GM21619 (cell line): ENCODE measurements at regions not wholly inside any gene's neighbourhood (a gene's known extent, or its start where the extent isn't known, plus 50 kb on each side); places are given as distances from the start of the nearest gene placed in this dataset.

Experiments
- ATAC-seq: cut with Tn5 transposase; IDR thresholded peaks from one replicate; pipeline ENCODE4 v1.9.1; 2021; ENCODE audit not compliant: unreplicated experiment

DNA sequence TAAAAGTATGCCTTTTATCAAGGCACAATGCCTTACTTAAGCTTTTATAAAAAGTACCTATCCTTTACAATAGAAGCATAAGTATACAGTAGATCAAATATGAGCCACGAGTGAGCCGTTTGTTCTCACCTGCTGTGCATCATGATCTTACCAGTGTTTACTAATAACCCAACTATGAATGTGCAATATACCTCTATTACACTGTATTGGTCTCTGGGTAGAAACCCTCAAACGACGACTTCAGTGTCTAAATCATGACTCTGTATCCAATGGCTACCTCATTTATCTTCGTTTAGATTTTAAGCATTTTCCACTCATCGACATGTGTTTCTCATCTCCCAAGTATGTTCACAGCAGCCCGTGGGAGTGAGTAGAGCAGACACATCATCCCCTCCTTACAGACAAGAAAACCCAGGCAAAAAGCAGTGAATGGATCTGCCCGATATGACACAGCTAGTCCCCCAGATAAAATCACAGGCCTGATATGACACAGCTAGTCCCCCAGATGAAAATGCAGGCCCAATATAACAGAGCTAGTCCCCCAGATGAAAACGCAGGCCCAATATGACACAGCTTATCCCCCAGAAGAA lies 279.8 kb downstream of the TNS1 start:
- ATAC-seq, result no peak

DNA sequence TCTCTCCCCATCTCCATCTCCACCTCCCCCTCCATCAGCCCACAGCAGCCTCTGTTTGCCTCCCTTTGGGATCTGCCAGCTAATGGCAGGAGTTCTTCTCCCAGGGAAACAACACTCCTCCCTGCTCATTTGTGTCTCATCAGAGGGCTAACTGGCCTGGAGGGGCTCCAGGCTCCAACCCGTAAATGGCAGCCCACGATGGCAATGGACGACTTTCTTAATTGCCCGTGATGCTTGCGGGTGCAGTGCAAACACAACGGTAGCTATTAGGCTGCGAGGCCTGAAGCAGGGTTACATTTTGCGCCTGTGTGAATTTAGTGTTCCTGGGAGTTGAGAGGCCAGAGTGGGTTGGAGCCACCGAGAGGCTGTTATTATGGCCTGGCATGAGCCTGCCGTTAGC lies 285.1 kb downstream of the TNS1 start:
- no peak for ATAC-seq

DNA sequence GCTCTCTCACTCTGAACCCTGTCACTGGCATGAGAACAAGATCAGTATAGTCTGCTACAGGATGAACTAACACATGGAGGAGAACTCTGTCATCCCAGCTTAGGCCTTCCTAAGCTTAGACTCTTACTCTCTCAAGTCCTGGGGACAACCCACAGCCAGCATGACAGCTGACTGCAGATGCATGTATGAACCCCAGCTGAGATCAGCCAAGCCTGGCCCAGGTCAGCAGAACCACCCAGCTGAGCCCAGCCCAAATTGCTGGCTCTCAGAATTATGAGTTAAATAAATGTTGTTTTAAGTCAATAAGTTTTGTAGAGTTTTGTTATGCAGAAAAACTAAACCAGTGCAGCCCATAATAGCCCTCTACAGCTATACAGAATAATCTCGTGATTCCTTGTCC lies 287.3 kb downstream of the TNS1 start:
- no peak for ATAC-seq

- no peak for ATAC-seq
Measured at GRCh38 chr2:217714287-217714751, 288.5 kb downstream of the TNS1 start.

- peak; percentile 62 for ATAC-seq
Measured at GRCh38 chr2:217713395-217714286, 289.2 kb downstream of the TNS1 start.

GRCh38 chr2:217712431-217712830 lies 290.4 kb downstream of the TNS1 start:
- no peak for ATAC-seq

DNA sequence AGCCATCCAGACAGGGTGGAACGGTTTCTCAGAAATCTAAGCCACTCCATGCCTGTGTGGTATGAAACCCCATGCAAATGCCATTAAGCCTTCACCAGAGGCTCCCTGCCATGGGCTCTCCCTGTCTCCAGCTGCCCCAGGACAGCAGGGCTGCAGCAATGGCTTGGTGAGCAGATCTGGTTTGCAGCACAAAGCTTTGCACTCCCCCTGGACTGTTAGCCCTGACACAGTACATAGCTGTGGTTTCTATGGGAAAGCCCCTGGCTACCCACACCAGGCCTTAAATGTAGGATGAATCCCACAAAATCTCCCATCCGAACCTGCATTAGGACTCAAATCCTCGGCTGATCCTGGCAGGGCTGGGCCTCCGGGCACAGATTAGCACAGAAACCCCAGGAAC lies 291.6 kb downstream of the TNS1 start:
- ATAC-seq, result no peak

DNA sequence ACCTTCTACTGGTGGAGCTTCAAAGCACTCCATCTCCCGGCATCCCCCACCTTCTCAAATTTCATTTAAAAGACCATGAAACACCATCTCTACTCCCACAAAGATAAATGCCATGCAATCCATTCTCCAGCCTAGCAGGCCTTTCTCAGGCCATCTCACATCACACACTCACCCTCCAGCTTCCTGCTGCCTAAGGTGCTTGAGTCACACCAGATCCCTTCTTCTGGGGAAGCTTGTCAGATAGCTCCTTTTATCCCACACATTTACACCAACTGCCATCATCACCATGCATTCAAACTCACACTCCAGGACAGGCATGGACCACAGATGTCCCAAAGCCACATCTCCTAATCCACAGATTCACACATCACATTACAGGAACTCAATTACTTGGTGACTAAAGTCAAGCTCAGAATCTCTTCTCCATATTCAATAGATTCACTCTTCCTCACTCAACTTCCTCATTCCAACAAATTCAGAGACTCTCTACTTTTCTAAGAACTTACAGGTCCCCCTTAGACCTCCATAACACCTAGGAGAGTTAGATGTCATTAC lies 292.5 kb downstream of the TNS1 start:
- no peak for ATAC-seq

GRCh38 chr2:217709478-217710210 lies 293.2 kb downstream of the TNS1 start:
- no peak for ATAC-seq

DNA sequence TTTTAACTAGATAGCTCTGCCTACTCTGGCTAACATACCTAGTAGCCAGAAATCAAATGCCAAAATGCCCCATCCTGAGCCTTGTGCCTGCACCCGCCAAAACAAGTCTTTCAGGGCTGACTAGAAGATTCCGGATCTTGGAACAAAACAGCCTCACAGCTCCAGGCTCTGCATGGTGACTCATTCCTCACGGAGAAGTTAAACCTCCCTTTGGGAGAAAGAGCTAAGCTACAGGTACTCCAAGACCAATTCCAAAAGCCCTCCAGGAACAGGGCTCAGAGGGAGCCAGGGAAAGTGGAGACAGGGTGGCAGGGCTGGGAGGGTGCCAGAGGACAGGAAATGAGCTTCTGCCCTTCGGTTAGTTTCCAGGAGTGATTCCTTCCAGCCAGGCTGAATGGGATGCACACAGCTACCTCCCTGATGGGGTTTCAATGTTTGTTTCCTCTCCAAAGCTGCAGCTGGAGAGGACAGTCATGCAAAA lies 295.6 kb downstream of the TNS1 start:
- ATAC-seq, result no peak

DNA sequence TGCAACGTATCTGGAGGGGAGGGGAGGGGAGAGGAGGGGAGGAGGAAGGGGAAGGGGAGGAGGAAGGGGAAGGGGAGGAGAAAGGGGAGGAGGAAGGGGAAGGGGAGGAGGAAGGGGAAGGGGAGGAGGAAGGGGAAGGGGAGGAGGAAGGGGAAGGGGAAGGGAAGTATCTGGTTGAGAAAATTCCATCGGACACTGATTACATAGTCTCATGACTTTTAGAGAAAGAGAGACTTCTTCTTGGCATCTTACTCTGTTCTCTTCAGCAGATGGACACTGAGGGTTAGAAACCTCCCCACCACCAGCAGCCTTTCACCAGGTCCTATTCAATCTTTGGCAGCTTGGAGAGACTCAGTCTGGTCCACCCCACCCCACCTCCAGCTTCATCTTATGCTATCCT lies 296.3 kb downstream of the TNS1 start:
- no peak for ATAC-seq

DNA sequence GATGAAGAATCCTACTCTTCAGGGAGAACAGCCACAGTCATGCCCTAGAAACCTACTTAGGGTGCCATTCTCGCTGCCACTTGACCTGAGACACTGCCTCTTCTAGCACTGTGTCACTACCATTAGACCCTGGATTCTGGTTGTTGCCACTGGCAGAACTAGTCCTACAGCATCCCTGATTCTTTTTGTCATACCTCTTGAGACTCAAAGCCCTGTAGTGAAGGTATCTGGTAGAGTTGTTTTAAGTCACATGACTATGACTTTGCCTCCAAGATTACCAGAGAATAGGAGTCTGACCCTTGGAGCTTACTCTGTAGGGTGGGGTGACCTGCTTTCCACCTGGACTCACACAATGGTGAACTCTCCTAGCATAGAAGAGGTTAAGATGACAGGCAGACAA lies 296.7 kb downstream of the TNS1 start:
- ATAC-seq, result no peak

GRCh38 chr2:217705461-217705860 lies 297.3 kb downstream of the TNS1 start:
- no peak for ATAC-seq

GRCh38 chr2:217703999-217704398 lies 298.8 kb downstream of the TNS1 start:
- ATAC-seq, result no peak

GRCh38 chr2:217703102-217703501 lies 299.7 kb downstream of the TNS1 start:
- no peak for ATAC-seq

DNA sequence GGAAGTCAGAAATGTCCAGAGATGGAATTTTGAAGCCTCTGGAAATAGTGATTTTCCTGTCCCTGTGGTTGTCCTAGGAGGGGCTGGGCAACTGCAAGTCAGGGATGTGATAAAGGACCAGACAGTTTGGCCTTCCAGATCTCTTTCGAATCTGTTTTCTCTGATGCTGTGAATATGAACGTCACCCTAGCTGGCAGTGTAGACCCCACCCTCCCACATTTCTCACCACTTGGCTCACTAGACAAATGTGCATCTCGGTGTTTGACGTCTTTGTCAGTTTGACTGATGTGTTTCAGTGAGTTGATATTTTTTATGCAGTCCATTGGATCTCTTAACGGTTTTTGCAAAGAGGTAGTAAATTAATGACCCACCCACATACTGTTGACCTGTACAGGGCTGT lies 301.2 kb downstream of the TNS1 start:
- ATAC-seq, result no peak

- no peak for ATAC-seq
Measured at GRCh38 chr2:217698691-217699090, 304.1 kb downstream of the TNS1 start.

DNA sequence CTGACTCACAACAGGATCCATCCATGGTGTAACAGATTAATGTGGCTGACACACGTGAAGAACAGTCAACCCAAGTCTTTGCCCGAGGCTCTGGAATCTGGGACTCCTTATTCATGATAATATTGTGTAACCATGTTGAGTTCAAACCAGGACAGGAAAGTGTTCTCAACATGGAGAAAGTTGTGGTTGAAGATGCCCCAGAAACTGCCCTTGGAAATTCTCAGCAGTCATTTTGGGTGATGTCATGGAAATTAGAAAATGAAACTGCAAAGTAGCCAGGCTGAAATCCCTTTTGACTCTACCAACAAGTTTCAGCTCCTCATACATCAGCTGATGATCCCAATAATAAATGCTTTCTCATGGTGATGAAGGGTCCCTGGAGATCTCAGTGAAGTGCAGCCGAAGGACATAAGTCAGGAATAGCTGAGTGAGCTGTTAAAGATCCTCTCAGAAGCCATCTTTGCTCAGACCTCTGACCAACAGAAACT lies 307.7 kb downstream of the TNS1 start:
- ATAC-seq, result no peak

DNA sequence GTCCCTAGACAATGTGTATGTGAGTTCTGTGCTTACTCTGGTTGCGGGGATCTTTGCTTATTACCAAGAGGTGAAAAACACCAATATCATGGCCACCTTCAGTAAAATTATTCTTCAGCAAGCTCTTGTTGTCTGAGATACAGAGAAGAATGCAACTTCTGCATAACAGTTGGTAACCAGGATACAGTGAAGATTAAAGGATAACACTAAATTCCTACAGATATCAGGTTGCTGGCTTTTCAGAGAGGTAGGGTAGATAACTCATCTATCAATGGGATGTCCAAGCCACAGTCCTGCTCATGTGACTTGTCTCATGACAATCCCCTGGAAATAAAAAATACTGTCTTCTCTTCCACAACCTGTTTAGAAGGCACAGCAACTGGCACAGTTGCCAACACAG lies 308.5 kb downstream of the TNS1 start:
- ATAC-seq, result no peak

DNA sequence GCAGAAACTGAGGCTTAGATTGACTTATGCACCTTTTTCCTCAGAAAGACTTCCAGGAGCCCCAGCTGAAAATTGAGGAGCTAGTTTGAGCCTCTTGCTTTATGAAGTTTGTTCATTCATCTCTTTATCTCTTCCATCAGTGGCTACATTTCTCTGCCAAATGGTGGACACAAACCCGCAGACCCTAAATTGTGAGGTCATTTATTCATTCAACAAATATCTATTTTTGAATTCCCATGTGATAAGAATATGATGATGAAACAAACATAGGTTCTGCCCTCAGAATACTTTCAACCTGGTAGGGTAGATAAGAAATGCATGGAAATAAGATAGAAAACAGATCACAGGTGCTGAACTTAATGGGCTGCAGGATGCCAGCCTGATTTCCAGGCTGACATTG lies 309.4 kb downstream of the TNS1 start:
- no peak for ATAC-seq
